PC-9 (cell line): ENCODE measurements at regions not wholly inside any gene's neighbourhood (a gene's known extent, or its start where the extent isn't known, plus 50 kb on each side); places are given as distances from the start of the nearest gene placed in this dataset.
A peak's percentile ranks its signal among the peaks of the same experiment; 100 is the strongest.

Experiments
- BruUV-seq: library from RNA; stranded (reverse); fragments of 400-500 nt; replicated peaks from 2 replicates; lab custom pipeline; 2021; lab: Mats Ljungman, UMichigan
- CTCF ChIA-PET: fragments of 300-600 bp; sonication (Branson Sonifier 250); formaldehyde crosslinking; loops from one replicate; lab custom pipeline; 2022; ENCODE audit warnings: antibody characterized with exemption; lab: Charles Lee
- POLR2A ChIA-PET: fragments of 300-600 bp; sonication (Branson Sonifier 250); formaldehyde crosslinking; loops from one replicate; lab custom pipeline; 2022; ENCODE audit warnings: antibody characterized with exemption; ENCODE audit not compliant: unreplicated experiment; lab: Charles Lee
- DNase-seq, 2 experiments: peaks; one replicate each; pipeline versions ENCODE4 v3.0.0 to v3.0.0-alpha.2; 2015 to 2022; ENCODE audit warnings: mixed read lengths in 1 of 2
- H2AFZ ChIP-seq: fragments of 200-600 bp; sonication (generic); 2 replicates; pipeline ENCODE4 v1.8.1; 2017; ENCODE audit warnings: antibody characterized with exemption
- H3F3A ChIP-seq: fragments of 200-600 bp; sonication (generic); 2 replicates; pipeline ENCODE4 v1.8.1; 2017; ENCODE audit warnings: antibody characterized with exemption, mild to moderate bottlenecking, low read depth; ENCODE audit not compliant: insufficient read depth
- H3K27ac ChIP-seq: fragments of 200-600 bp; sonication (generic); 2 replicates; pipeline ENCODE4 v1.6.1; 2016; ENCODE audit warnings: mixed run types
- H3K27me3 ChIP-seq: fragments of 200-600 bp; sonication (generic); 2 replicates; pipeline ENCODE4 v1.6.1; 2016; ENCODE audit warnings: low read depth, mixed run types; ENCODE audit not compliant: insufficient read depth
- H3K36me3 ChIP-seq: fragments of 200-600 bp; sonication (generic); 2 replicates; pipeline ENCODE4 v1.6.1; 2016; ENCODE audit warnings: low read depth, mixed run types
- H3K4me1 ChIP-seq: fragments of 200-600 bp; sonication (generic); replicated peaks from 2 replicates; pipeline ENCODE4 v1.6.1; 2016; ENCODE audit warnings: mixed run types; ENCODE audit not compliant: insufficient read depth
- H3K4me2 ChIP-seq: fragments of 200-600 bp; sonication (generic); 2 replicates; pipeline ENCODE4 v1.6.1; 2017; ENCODE audit warnings: mixed run types
- H3K4me3 ChIP-seq: fragments of 200-600 bp; sonication (generic); 2 replicates; pipeline ENCODE4 v1.6.1; 2016; ENCODE audit warnings: mixed run types
- H3K79me2 ChIP-seq: fragments of 200-600 bp; sonication (generic); 2 replicates; pipeline ENCODE4 v1.6.1; 2017; ENCODE audit warnings: low read depth, mixed run types
- H3K9me2 ChIP-seq: fragments of 200-600 bp; sonication (generic); 2 replicates; pipeline ENCODE4 v1.8.1; 2017; ENCODE audit warnings: mild to moderate bottlenecking; ENCODE audit not compliant: insufficient read depth
- H3K9me3 ChIP-seq: fragments of 200-600 bp; sonication (generic); 2 replicates; pipeline ENCODE4 v1.8.1; 2016; ENCODE audit warnings: low read depth; ENCODE audit not compliant: insufficient read depth
- H4K20me1 ChIP-seq: fragments of 200-600 bp; sonication (generic); 2 replicates; pipeline ENCODE4 v1.8.1; 2017; ENCODE audit not compliant: insufficient read depth
- CTCF ChIP-seq: fragments of 200-600 bp; sonication (generic); conservative IDR thresholded peaks from 2 replicates; pipeline ENCODE4 v1.6.1; 2017; ENCODE audit warnings: mixed run types, antibody characterized with exemption, mild to moderate bottlenecking, moderate library complexity
- EZH2 ChIP-seq: fragments of 200-600 bp; sonication (generic); IDR thresholded peaks from 2 replicates; pipeline ENCODE4 v1.8.0; 2017; ENCODE audit warnings: antibody characterized with exemption, low read depth
- intact Hi-C: fragments of 100-400 bp; cut with micrococcal nuclease; formaldehyde crosslinking; loops from one replicate; pipeline ENCODE4 v1.10.0; 2022; ENCODE audit not compliant: unreplicated experiment

DNA sequence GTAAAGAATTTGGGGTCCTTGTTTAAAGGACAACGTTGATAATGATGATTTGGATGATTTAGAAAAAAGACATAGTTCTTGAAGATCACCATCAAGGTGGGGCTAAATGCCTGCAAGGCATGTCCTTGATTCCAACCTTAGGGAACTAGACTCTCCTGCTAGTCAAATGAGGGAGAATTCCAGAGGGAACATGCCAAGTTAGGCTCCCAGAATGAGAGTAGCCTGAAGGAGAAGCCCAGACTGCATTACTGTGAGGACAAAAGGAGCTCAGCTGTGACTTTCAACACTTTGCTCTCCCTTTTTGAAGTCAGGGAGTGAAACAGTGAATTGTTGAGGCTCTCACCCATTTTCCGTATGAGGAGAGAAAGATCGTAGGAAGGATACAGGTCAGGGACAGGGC lies 95.2 kb upstream of the TBX3 start:
- DNase-seq = no peak
- Histone ChIP-seq H3K9me3 (no peaks in the 10 kb centered on the region), H3K4me1 (0 out of 2 replicates have a peak, but pooled peaks cover 4% of the 10 kb centered on the region), H3K27ac (no peak overlapping the region), H3K4me3 (no peak overlapping the region), H3F3A (no peaks in the 10 kb centered on the region), H3K79me2 (no peaks in the 10 kb centered on the region), H3K9me2 (no peaks in the 10 kb centered on the region), H3K36me3 (no peaks in the 10 kb centered on the region), H3K4me2 (no peak overlapping the region), H3K27me3 (peaks cover 4% of the 10 kb centered on the region; the same call in 1 of the 2 replicates), H4K20me1 (no peaks in the 10 kb centered on the region), H2AFZ (no peak overlapping the region)
- no peak for TF ChIP-seq CTCF
- TF ChIP-seq EZH2 = no peak
- no TSS peak for BruUV-seq
- ChIA-PET POLR2A (no interaction called here), CTCF (no interaction called here)
- intact Hi-C loops = no loop called here

DNA sequence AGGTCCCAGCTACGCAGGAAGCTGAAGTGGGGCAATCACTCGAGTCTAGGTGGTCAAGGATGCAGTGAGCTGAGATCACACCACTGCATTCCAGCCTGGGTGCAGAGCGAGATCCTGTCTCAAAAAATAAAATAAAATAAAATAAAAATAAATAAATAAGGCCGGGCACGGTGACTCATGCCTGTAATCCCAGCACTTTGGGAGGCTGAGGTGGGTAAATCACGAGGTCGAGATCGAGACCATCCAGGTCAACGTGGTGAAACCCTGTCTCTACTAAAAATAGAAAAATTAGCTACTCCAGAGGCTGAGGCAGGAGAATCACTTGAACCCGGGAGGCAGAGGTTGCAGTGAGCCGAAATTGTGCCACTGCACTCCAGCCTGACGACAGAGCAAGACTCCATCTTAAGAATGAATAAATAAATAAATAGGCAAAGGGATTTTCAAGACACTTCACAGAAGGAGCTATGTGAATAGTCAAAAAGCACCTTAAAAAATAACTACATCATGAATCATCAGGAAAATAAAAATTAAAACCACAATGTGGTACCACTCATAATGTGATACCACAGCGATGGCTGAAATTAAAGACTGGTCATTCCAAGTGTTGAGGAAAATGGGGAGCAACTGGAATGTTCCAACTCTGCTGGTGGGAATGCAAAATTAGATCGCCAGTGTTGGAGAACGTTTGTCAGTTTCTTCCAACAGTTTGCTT lies 92.9 kb upstream of the TBX3 start:
- peak in 1 of 2 experiments; percentile 44 for DNase-seq
- H4K20me1 ChIP-seq = no peaks in the 10 kb centered on the region
- H3K4me3 ChIP-seq = no peak overlapping the region
- no peaks in the 10 kb centered on the region for H3F3A ChIP-seq
- no peaks in the 10 kb centered on the region for H3K79me2 ChIP-seq
- no TSS peak for BruUV-seq
- peaks cover 10% of the 10 kb centered on the region; the same call in 1 of the 2 replicates for H3K27me3 ChIP-seq
- intact Hi-C loops = no loop called here
- POLR2A ChIA-PET = no interaction called here
- CTCF ChIA-PET = interaction anchor here (0.6 to 0.7 kb wide), 2 partner anchors 620 to 974 kb away, joined by 3 to 5 read pairs; no protein-coding TSS in a partner anchor
- no peak overlapping the region for H3K27ac ChIP-seq
- no peaks in the 10 kb centered on the region for H3K9me3 ChIP-seq
- H3K36me3 ChIP-seq = no peaks in the 10 kb centered on the region
- 0 out of 2 replicates have a peak, but pooled peaks cover 8% of the 10 kb centered on the region for H3K4me1 ChIP-seq
- TF ChIP-seq CTCF = no peak
- no peak for TF ChIP-seq EZH2
- H2AFZ ChIP-seq = no peak overlapping the region
- H3K4me2 ChIP-seq = peak overlapping the region; percentile 24
- no peaks in the 10 kb centered on the region for H3K9me2 ChIP-seq

GRCh38 chr12:114774699-114775098 lies 90.7 kb upstream of the TBX3 start:
- TF ChIP-seq CTCF (no peak), EZH2 (no peak)
- H3K9me3 ChIP-seq = no peaks in the 10 kb centered on the region
- no peak for DNase-seq
- no peaks in the 10 kb centered on the region for H4K20me1 ChIP-seq
- H3K36me3 ChIP-seq = no peaks in the 10 kb centered on the region
- H3K4me3 ChIP-seq = no peak overlapping the region
- H3K27ac ChIP-seq = peak overlapping the region; percentile 73
- H3F3A ChIP-seq = no peaks in the 10 kb centered on the region
- peaks cover 10% of the 10 kb centered on the region; the same call in 1 of the 2 replicates for H3K27me3 ChIP-seq
- intact Hi-C loops = no loop called here
- 0 out of 2 replicates have a peak, but pooled peaks cover 8% of the 10 kb centered on the region for H3K4me1 ChIP-seq
- no TSS peak for BruUV-seq
- POLR2A ChIA-PET = no interaction called here
- H2AFZ ChIP-seq = no peak overlapping the region
- CTCF ChIA-PET = no interaction called here
- H3K79me2 ChIP-seq = no peaks in the 10 kb centered on the region
- no peaks in the 10 kb centered on the region for H3K9me2 ChIP-seq
- H3K4me2 ChIP-seq = peak overlapping the region; percentile 47; the same call in 1 of the 2 replicates
